Activated CD4-positive, alpha-beta T cell treated with anti-CD3 and anti-CD28 coated beads, Interleukin-2, amount 50 U/mL, for 16 hours (primary cell): ENCODE measurements at regions not wholly inside any gene's neighbourhood (a gene's known extent, or its start where the extent isn't known, plus 50 kb on each side); places are given as distances from the start of the nearest gene placed in this dataset.

Experiments
- DNase-seq: peaks from one replicate; pipeline ENCODE4 v3.0.0-alpha.2; 2020

- no peak for DNase-seq
These were observed 130.5 kb upstream of the DTNBP1 start for GRCh38 chr6:15793288-15793687.

DNA sequence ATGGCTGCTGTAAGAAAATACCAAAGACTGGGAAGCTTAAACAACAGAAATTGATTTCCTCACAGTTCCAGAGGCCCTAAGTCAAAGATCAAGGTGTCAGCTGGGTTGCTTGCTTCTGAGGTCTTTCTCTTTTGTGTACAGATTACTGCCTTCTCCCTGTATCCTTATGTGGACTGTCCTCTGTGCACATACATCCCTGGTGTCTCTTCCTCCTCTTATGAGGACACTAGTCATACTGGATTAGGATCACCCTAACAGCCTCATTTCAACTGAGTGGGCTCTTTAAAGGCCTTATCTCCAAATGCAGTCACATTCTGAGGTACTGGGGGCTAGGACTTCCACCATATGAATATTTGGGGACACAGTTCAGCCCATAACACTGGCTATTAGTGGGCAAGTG, 130.0 kb upstream of the DTNBP1 start:
- DNase-seq = no peak

GRCh38 chr6:15791448-15792181, 128.8 kb upstream of the DTNBP1 start:
- no peak for DNase-seq

DNA sequence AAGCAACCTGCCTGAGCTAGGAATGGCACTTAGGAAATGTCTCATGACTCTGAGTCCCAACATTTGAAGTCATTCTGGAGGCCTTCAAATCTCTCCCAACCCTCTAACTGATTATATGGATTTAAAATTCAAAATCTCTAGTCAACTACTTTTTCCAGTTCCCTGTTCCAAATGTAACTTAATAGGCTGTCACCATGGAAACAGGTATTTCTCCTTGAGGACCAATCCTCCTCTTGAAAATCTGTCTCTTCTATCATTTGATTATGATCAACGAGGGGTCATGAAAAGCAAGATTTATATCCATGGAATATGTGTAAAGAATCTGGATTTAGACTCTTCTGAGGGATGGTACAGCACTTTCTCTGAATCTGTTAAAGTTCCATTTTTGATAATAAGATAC, 127.3 kb upstream of the DTNBP1 start:
- DNase-seq = no peak

DNA sequence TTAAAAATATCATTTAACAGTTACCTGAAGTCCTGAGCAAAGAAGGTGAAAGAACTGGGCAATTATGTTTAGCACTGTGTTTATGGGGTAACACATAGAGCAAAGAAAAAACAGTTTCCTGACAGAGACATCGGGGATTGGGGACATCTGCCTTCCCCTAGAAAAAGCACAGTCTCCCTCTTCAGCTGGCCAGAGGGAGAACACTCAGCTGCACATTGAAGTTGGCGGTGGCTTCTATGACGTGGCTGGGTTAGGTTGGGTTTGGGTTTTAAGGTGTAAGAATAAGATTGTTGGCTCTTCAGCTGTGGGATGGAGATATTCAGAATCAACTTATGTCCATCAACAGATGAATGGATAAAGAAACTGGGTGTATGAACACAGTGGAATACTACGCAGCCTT, 124.0 kb upstream of the DTNBP1 start:
- DNase-seq = no peak

GRCh38 chr6:15783484-15783883, 120.7 kb upstream of the DTNBP1 start:
- no peak for DNase-seq

DNA sequence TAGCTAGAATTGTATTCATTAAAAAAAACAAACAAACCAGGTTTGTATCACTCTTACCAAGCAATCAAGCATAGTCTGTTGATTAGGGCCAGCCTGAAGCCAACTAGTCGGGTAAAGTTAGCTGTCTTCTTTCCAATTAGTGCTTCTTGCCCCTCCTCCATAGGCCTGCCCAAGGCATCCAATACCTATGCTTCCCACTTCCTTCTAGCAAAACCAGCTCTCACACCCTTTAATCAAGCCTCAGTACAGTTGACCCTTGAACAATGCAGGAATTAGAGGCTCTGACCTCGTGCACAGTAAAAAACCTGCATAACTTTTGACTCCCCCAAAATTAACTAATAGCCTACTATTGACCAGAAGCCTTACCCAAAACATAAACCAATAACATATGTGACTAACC, 119.1 kb upstream of the DTNBP1 start:
- no peak for DNase-seq

GRCh38 chr6:15781333-15781732, 118.5 kb upstream of the DTNBP1 start:
- no peak for DNase-seq

GRCh38 chr6:15780437-15780836, 117.6 kb upstream of the DTNBP1 start:
- no peak for DNase-seq

DNA sequence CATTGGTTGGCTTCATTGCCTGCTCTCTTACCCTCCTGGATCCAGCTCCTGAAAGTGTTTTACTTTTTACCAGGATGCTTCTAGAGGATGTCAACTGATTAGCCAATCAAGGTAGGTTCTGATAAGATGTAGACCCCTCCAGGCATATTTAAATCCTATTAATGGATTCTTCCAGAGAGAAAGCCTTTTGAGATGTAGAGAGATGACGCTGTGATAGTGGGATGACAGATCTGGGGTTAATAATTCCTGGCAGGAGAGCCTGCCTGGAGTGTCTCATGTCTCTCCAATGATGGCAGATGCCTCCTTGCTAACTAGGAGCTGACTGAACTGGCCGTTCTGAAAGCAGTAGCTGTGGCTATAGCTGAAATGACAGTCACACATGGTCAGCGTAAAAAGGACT, 116.9 kb upstream of the DTNBP1 start:
- no peak for DNase-seq

GRCh38 chr6:15776458-15776980, 113.7 kb upstream of the DTNBP1 start:
- peak; percentile 87 for DNase-seq

DNA sequence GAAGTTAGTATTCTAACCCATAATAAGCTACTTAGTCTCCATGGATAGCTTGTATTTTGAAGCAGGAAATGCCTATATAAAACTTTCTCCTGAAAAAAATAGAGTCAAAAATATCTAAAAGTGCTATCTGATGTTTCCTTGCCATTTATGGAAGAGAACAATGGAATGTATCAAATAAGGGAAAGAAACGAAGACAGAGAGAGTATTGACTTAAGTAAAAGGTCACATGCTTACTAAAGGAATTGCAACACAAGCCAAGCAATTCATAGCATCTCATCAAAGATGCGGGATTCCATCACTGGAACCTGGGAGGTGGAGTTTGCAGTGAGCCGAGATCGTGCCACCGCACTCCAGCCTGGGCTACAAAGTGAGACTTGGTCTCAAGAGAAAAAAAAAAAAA, 112.9 kb upstream of the DTNBP1 start:
- DNase-seq = no peak

DNA sequence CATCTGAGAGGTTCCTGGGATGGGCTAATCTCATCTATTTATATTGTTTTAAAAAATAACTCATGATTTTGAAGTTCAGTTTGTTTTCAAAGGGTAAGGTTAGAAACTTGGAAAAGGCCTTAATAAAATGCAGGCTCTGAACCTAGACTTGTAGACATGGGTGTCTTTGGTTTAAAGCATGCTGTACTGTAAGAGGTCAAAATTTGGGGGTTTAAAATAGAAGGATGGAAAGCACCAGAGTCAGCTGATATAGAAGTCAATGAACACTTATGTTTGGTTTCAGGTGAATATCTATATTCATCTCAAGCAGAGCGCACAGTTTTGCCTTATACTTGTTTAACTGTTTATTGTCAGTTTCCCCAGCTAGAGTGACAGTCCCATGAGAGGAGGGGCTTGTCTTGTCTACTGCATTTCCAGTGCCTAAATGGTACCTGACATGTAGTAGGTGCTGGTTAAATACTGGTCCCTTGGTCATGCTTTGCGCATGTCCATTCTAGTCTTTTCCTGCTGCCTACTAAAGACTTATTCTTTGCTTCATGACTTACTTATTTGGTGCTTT, 112.3 kb upstream of the DTNBP1 start:
- no peak for DNase-seq

GRCh38 chr6:15773806-15774410, 111.1 kb upstream of the DTNBP1 start:
- no peak for DNase-seq

- peak; percentile 73 for DNase-seq
These were observed 107.7 kb upstream of the DTNBP1 start for GRCh38 chr6:15770347-15771143.

GRCh38 chr6:15769511-15770018, 106.7 kb upstream of the DTNBP1 start:
- DNase-seq = no peak

- DNase-seq = no peak
These were observed 106.2 kb upstream of the DTNBP1 start for GRCh38 chr6:15768999-15769398.

- DNase-seq = peak; percentile 20
These were observed 101.0 kb upstream of the DTNBP1 start for GRCh38 chr6:15763837-15764236.

- DNase-seq = no peak
These were observed 100.5 kb upstream of the DTNBP1 start for GRCh38 chr6:15763364-15763763.

GRCh38 chr6:15761045-15761502, 98.2 kb upstream of the DTNBP1 start:
- no peak for DNase-seq

DNA sequence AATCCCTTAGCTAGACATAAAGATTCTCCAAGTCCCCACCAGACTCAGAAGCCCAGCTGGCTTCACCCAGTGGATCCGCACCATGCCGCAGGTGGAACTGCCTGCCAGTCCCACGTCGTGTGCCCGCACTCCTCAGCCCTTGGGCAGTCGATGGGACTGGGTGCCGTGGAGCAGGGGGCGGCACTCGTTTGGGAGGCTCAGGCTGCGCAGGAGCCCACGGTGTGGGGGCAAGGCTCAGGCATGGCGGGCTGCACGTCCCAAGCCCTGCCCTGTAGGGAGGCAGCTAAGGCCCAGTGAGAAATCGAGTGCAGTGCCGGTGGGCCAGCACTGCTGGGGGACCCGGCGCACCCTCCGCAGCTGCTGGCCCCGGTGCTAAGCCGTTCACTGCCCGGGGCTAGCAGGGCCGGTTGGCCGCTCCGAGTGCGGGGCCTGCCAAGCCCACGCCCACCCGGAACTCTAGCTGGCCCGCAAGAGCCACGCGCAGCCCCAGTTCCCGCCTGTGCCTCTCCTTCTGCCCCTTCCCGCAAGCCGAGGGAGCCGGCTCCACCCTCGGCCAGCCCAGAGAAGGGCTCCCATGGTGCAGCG, 95.9 kb upstream of the DTNBP1 start:
- no peak for DNase-seq

GRCh38 chr6:15755526-15755925, 92.7 kb upstream of the DTNBP1 start:
- DNase-seq = no peak

DNA sequence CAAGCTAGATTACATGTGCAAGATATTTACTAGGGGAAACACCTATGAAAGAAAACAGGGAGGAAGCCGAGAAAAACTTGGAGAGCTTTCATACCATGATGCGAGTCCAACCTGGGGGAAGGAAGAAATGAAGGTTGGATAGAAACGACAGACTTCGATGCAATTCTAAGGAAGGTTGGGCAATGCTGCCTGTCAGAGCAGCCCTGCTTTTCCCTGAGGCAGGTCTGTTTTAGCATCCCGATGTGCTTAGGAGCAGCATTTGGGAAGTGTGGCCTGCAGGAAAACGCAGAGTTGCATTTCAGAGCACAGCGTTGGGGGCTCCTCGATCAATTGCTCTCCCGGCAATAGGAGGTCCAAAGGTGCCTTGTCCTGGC, 91.9 kb upstream of the DTNBP1 start:
- no peak for DNase-seq
